ENCODE measurements at regions not wholly inside any gene's neighbourhood (a gene's known extent, or its start where the extent isn't known, plus 50 kb on each side); places are given as distances from the start of the nearest gene placed in this dataset.

DNA sequence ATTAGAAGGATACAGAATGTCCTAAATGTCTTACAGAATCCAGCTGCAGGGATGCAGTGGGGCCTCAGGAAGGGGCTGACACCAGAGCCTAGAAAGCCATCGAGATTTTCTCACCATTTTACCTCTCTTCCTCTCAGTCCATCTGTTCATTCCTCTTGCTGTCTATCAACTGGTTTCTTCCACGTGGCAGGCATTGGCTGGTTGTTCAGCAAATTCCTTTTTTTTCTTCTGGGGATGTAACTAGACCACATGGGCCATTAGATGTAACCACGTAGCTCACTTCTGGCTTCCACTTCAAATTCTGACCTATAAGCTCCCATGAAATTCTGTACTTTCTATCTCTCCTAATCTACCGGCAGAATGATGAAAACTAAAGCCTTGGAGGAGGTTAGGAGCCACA, 93.6 kb upstream of the MTAP start:
- Histone ChIP-seq H3K36me3 (no peaks in the 10 kb centered on the region), H3K4me3 (ENCODE audit: low read depth in 1 of 2, low read length in 1 of 2) (no peak overlapping the region), H3K27me3 (peaks cover 6% of the 10 kb centered on the region), H3K27ac (no peak overlapping the region), H3K9me3 (no peaks in the 10 kb centered on the region), H3K4me1 (ENCODE audit: control insufficient read depth in 1 of 2, insufficient read depth in 1 of 2, low read depth in 1 of 2, low read length in 1 of 2) (no peaks in the 10 kb centered on the region)
- TF ChIP-seq, protein P1, sequence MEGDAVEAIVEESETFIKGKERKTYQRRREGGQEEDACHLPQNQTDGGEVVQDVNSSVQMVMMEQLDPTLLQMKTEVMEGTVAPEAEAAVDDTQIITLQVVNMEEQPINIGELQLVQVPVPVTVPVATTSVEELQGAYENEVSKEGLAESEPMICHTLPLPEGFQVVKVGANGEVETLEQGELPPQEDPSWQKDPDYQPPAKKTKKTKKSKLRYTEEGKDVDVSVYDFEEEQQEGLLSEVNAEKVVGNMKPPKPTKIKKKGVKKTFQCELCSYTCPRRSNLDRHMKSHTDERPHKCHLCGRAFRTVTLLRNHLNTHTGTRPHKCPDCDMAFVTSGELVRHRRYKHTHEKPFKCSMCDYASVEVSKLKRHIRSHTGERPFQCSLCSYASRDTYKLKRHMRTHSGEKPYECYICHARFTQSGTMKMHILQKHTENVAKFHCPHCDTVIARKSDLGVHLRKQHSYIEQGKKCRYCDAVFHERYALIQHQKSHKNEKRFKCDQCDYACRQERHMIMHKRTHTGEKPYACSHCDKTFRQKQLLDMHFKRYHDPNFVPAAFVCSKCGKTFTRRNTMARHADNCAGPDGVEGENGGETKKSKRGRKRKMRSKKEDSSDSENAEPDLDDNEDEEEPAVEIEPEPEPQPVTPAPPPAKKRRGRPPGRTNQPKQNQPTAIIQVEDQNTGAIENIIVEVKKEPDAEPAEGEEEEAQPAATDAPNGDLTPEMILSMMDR (IDR thresholded peaks at IDR 0.05) = no peak

- H3K36me3 ChIP-seq = no peaks in the 10 kb centered on the region
- H3K4me3 ChIP-seq (ENCODE audit: low read depth in 1 of 2, low read length in 1 of 2) = no peak overlapping the region
- H3K27ac ChIP-seq = no peak overlapping the region
- no peaks in the 10 kb centered on the region for H3K9me3 ChIP-seq
- TF ChIP-seq, protein P1 (IDR thresholded peaks at IDR 0.05) = peak; percentile 59
- no peaks in the 10 kb centered on the region for H3K4me1 ChIP-seq (ENCODE audit: control insufficient read depth in 1 of 2, insufficient read depth in 1 of 2, low read depth in 1 of 2, low read length in 1 of 2)
- H3K27me3 ChIP-seq = peaks cover 5% of the 10 kb centered on the region
Measured at GRCh38 chr9:21709464-21710058, 92.9 kb upstream of the MTAP start.

DNA sequence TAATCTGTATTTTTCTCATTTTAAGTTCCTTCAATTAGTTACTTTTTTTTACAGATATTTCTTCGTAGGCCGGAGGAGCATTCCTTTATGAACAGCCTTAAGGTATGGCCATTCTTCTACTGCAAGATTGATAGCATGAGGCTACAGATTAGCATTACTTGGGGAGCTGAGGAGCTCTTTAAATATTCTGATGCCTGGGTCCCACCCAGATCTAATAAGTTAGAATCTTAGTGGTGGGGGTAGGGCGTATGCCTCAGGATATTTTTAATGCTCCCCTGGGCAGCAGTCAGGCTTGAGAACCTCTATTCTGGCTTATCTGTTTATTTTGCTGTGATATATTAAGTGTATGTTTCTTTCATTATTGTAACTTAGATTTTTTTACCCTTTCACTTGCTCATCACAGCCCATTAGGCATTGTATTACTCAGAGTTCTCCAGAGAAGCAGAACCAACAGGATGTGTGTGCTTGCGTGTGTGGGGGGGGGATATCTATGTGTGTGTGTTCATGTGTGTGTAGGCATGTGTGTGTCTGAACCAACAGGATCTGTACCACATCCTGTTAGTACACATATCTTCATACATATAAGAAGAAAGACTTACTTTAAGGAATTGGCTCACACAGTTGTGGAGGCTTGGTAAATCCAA, 91.8 kb upstream of the MTAP start:
- no peak overlapping the region for H3K4me3 ChIP-seq (ENCODE audit: low read depth in 1 of 2, low read length in 1 of 2)
- H3K27ac ChIP-seq = no peak overlapping the region
- TF ChIP-seq, protein P1 (IDR thresholded peaks at IDR 0.05) = no peak
- H3K36me3 ChIP-seq = no peaks in the 10 kb centered on the region
- H3K9me3 ChIP-seq = no peaks in the 10 kb centered on the region
- H3K4me1 ChIP-seq (ENCODE audit: control insufficient read depth in 1 of 2, insufficient read depth in 1 of 2, low read depth in 1 of 2, low read length in 1 of 2) = no peaks in the 10 kb centered on the region
- peaks cover 5% of the 10 kb centered on the region for H3K27me3 ChIP-seq

DNA sequence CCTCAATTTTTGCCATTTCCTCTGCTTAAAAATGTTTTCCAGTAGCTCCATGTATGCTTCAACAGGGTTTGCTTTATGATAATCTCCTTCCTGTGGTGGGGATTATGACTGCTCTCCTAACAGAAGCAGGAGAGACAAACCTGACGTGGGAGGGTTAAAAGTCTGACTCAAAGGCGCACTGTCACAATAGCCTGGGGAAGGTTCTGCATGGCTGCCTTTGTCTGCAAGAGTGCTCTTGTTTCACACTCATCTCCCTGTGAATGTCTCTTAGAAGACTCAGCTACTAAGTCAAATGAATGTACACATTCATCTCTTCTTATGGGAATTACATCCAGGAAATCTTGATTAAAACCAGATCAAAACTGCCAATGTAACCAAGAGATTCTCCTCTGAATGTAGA, 90.9 kb upstream of the MTAP start:
- no peak overlapping the region for H3K4me3 ChIP-seq (ENCODE audit: low read depth in 1 of 2, low read length in 1 of 2)
- no peaks in the 10 kb centered on the region for H3K36me3 ChIP-seq
- no peak overlapping the region for H3K27ac ChIP-seq
- no peaks in the 10 kb centered on the region for H3K4me1 ChIP-seq (ENCODE audit: control insufficient read depth in 1 of 2, insufficient read depth in 1 of 2, low read depth in 1 of 2, low read length in 1 of 2)
- TF ChIP-seq, protein P1 (IDR thresholded peaks at IDR 0.05) = no peak
- H3K27me3 ChIP-seq = peaks cover 5% of the 10 kb centered on the region
- H3K9me3 ChIP-seq = no peaks in the 10 kb centered on the region

- Histone ChIP-seq H3K27ac (no peak overlapping the region), H3K36me3 (no peaks in the 10 kb centered on the region), H3K4me3 (ENCODE audit: low read depth in 1 of 2, low read length in 1 of 2) (no peak overlapping the region), H3K4me1 (ENCODE audit: control insufficient read depth in 1 of 2, insufficient read depth in 1 of 2, low read depth in 1 of 2, low read length in 1 of 2) (no peaks in the 10 kb centered on the region), H3K9me3 (no peaks in the 10 kb centered on the region), H3K27me3 (peaks cover 6% of the 10 kb centered on the region)
- TF ChIP-seq, protein P1 (IDR thresholded peaks at IDR 0.05) = no peak
Measured at GRCh38 chr9:21715408-21715807, 87.0 kb upstream of the MTAP start.

All from neutrophil (primary cell).